B cell (primary cell): ENCODE measurements at regions not wholly inside any gene's neighbourhood (a gene's known extent, or its start where the extent isn't known, plus 50 kb on each side); places are given as distances from the start of the nearest gene placed in this dataset.

ENCODE experiments used
- ATAC-seq: fragments of 200-7000 bp; cut with Tn5 transposase; one replicate; pipeline ENCODE4 v1.10.0; 2021; ENCODE audit warnings: low read depth, mild to moderate bottlenecking, moderate number of reproducible peaks, moderate library complexity
- CTCF ChIA-PET: fragments of 350-600 bp; sonication (Branson Sonifier 250); formaldehyde crosslinking; loops from one replicate; lab custom pipeline; 2021; ENCODE audit warnings: antibody characterized with exemption, inconsistent platforms; lab: Charles Lee
- POLR2A ChIA-PET: fragments of 350-600 bp; sonication (Branson Sonifier 250); formaldehyde crosslinking; loops from one replicate; lab custom pipeline; 2021; ENCODE audit warnings: antibody characterized with exemption; lab: Charles Lee
- DNase-seq: peaks from one replicate; pipeline ENCODE4 v3.0.0; 2013
- H2AFZ ChIP-seq: 2 replicates; pipeline ENCODE4 v1.6.1; 2012; ENCODE audit warnings: mild to moderate bottlenecking, low read depth, low read length; ENCODE audit not compliant: insufficient read depth, poor library complexity, severe bottlenecking
- H3K27ac ChIP-seq, 2 donors: 1 replicate in 1 of 2; 2 replicates in 1 of 2; pipeline ENCODE4 v1.5.1; 2012 to 2013; ENCODE audit warnings: low read length in 2 of 2, mild to moderate bottlenecking in 2 of 2, moderate library complexity in 1 of 2
- H3K27me3 ChIP-seq, 4 experiments: fragments of 200-600 bp in 1 of 4; sonication (generic) in 1 of 4; replicated peaks in 1 of 4; 1 replicate in 2 of 4; 2 replicates in 2 of 4; pipeline versions ENCODE4 v1.6.1 to v1.7.0; 2013 to 2016; ENCODE audit warnings: low read length in 3 of 4, mild to moderate bottlenecking in 2 of 4, mixed read lengths in 1 of 4, moderate library complexity in 1 of 4; ENCODE audit not compliant: insufficient read depth in 4 of 4, control insufficient read depth in 3 of 4; ENCODE audit errors: control extremely low read depth in 1 of 4
- H3K36me3 ChIP-seq, 2 experiments: replicated peaks in 1 of 2; 1 replicate in 1 of 2; 2 replicates in 1 of 2; pipeline versions ENCODE4 v1.6.1 to v1.7.1; 2013; ENCODE audit warnings: low read length in 1 of 2; ENCODE audit not compliant: insufficient read depth in 2 of 2, control insufficient read depth in 1 of 2; ENCODE audit errors: control extremely low read depth in 1 of 2, extremely low read depth in 1 of 2
- H3K4me1 ChIP-seq, 2 donors: fragments of 200-600 bp in 1 of 2; sonication (generic) in 1 of 2; 1 replicate in 1 of 2; 2 replicates in 1 of 2; pipeline versions ENCODE4 v1.5.1 to v1.6.1; 2013 to 2017; ENCODE audit warnings: low read length in 2 of 2; ENCODE audit not compliant: control insufficient read depth in 2 of 2, insufficient read depth in 2 of 2
- H3K4me2 ChIP-seq: replicated peaks from 2 replicates; pipeline ENCODE3; 2012; ENCODE audit warnings: mild to moderate bottlenecking, low read depth, low read length; ENCODE audit not compliant: poor library complexity, severe bottlenecking
- H3K4me3 ChIP-seq, 5 experiments: fragments of 200-600 bp in 1 of 5; sonication (generic) in 1 of 5; 1 replicate in 3 of 5; 2 replicates in 2 of 5; pipeline versions ENCODE4 v1.5.1 to v1.7.0; 2011 to 2016; ENCODE audit warnings: low read length in 4 of 5, mild to moderate bottlenecking in 4 of 5, low read depth in 2 of 5, control low read depth in 1 of 5, moderate library complexity in 1 of 5; ENCODE audit not compliant: insufficient read depth in 1 of 5; ENCODE audit errors: control extremely low read depth in 1 of 5, extremely low read depth in 1 of 5
- H3K79me2 ChIP-seq: fragments of 200-600 bp; sonication (generic); one replicate; pipeline ENCODE4 v1.6.0; 2016; ENCODE audit warnings: low read length; ENCODE audit not compliant: control insufficient read depth, insufficient read depth
- H3K9ac ChIP-seq: fragments of 200-600 bp; sonication (generic); 2 replicates; pipeline ENCODE4 v1.6.1; 2017; ENCODE audit warnings: mild to moderate bottlenecking, low read length, moderate library complexity
- H3K9me3 ChIP-seq, 3 donors: one replicate each; pipeline versions ENCODE4 v1.6.1 to v1.7.1; 2013; ENCODE audit warnings: low read length in 2 of 3; ENCODE audit not compliant: control insufficient read depth in 2 of 3, insufficient read depth in 1 of 3; ENCODE audit errors: control extremely low read depth in 1 of 3
- H4K20me1 ChIP-seq: 2 replicates; pipeline ENCODE4 v1.6.0; 2012; ENCODE audit warnings: mild to moderate bottlenecking, low read length; ENCODE audit not compliant: insufficient read depth, control insufficient read depth, poor library complexity, severe bottlenecking
- H3K27ac Mint-ChIP-seq: one replicate; pipeline ENCODE4 v1.8.0; 2021; ENCODE audit warnings: mixed read lengths
- H3K27me3 Mint-ChIP-seq: one replicate; pipeline ENCODE4 v1.8.0; 2021; ENCODE audit warnings: mixed read lengths
- H3K4me1 Mint-ChIP-seq: one replicate; pipeline ENCODE4 v1.8.0; 2021; ENCODE audit warnings: mixed read lengths
- H3K4me3 Mint-ChIP-seq: one replicate; pipeline ENCODE4 v1.8.0; 2021; ENCODE audit warnings: mixed read lengths
- H3K9me3 Mint-ChIP-seq: one replicate; pipeline ENCODE4 v1.8.0; 2022; ENCODE audit warnings: mixed read lengths; ENCODE audit not compliant: insufficient read depth
- CTCF ChIP-seq: fragments of 200-600 bp; IDR thresholded peaks from one replicate; pipeline ENCODE4 v1.8.0; 2022; ENCODE audit warnings: antibody characterized with exemption, mild to moderate bottlenecking
- EZH2 ChIP-seq: IDR thresholded peaks from 2 replicates; pipeline ENCODE4 v1.6.1; 2012; ENCODE audit warnings: borderline replicate concordance, low read depth, mild to moderate bottlenecking, moderate library complexity, low read length; ENCODE audit not compliant: insufficient read depth, poor library complexity, severe bottlenecking
- WGBS: methylation state at CpG from one replicate; pipeline ENCODE4 v1.1.5; 2013; ENCODE audit warnings: missing lambda C conversion rate; ENCODE audit not compliant: insufficient coverage; 5-methylcytosine and 5-hydroxymethylcytosine counted together
- intact Hi-C: fragments of 100-400 bp; cut with micrococcal nuclease; formaldehyde crosslinking; loops from one replicate; pipeline ENCODE4 v1.10.0; 2022

- CTCF ChIA-PET = no interaction called here
- 60% methylated on average over 1 of the region's 2 CpGs for WGBS
Measured at GRCh38 chr4:119984996-119985395, 81.7 kb downstream of the MAD2L1 start.

GRCh38 chr4:119982756-119983155 is 83.9 kb downstream of the MAD2L1 start:
- Histone ChIP-seq H3K4me1 (no peaks in the 10 kb centered on the region), H3K36me3 (no peaks in the 10 kb centered on the region), H3K4me3 (no peak overlapping the region), H2AFZ (no peak overlapping the region), H3K79me2 (no peaks in the 10 kb centered on the region), H4K20me1 (no peaks in the 10 kb centered on the region), H3K27me3 (no peaks in the 10 kb centered on the region), H3K9ac (no peak overlapping the region), H3K27ac (no peak overlapping the region), H3K9me3 (no peaks in the 10 kb centered on the region), H3K4me2 (no peak overlapping the region)
- H3K27me3 Mint-ChIP-seq = no peaks in the 10 kb centered on the region
- ATAC-seq = no peak
- no peaks in the 10 kb centered on the region for H3K9me3 Mint-ChIP-seq
- TF ChIP-seq EZH2 (no peak), CTCF (no peak)
- ChIA-PET POLR2A (no interaction called here), CTCF (no interaction called here)
- no peak overlapping the region for H3K4me3 Mint-ChIP-seq
- H3K27ac Mint-ChIP-seq = no peak overlapping the region
- intact Hi-C loops = no loop called here
- no peaks in the 10 kb centered on the region for H3K4me1 Mint-ChIP-seq
- no peak for DNase-seq

More at GRCh38 chr4:119984996-119985395, 81.7 kb downstream of the MAD2L1 start:
- Mint-ChIP-seq H3K4me3 (no peak overlapping the region), H3K27ac (no peak overlapping the region), H3K9me3 (no peaks in the 10 kb centered on the region), H3K27me3 (no peaks in the 10 kb centered on the region), H3K4me1 (no peaks in the 10 kb centered on the region)
- Histone ChIP-seq H3K27me3 (no peaks in the 10 kb centered on the region), H3K4me3 (no peak overlapping the region), H3K9me3 (no peaks in the 10 kb centered on the region), H3K9ac (no peak overlapping the region), H2AFZ (no peak overlapping the region), H3K27ac (no peak overlapping the region), H4K20me1 (no peaks in the 10 kb centered on the region), H3K4me1 (no peaks in the 10 kb centered on the region), H3K79me2 (no peaks in the 10 kb centered on the region), H3K36me3 (no peaks in the 10 kb centered on the region), H3K4me2 (no peak overlapping the region)
- POLR2A ChIA-PET = no interaction called here
- ATAC-seq (no peak), DNase-seq (no peak)
- TF ChIP-seq CTCF (no peak), EZH2 (no peak)
- intact Hi-C loops = no loop called here
